ENCODE measurements at regions not wholly inside any gene's neighbourhood (a gene's known extent, or its start where the extent isn't known, plus 50 kb on each side); places are given as distances from the start of the nearest gene placed in this dataset.

- no peak for DNase-seq
- no peak for TF ChIP-seq CTCF (IDR thresholded peaks at IDR 0.05; ENCODE audit: low read depth, low read length)
- no peaks in the 10 kb centered on the region for H3K27me3 ChIP-seq
These were observed 88.0 kb downstream of the PDGFA start for GRCh38 chr7:431658-432111.

GRCh38 chr7:432256-432655 lies 87.4 kb downstream of the PDGFA start:
- Histone ChIP-seq H3K4me1 (no peaks in the 10 kb centered on the region), H3K27me3 (no peaks in the 10 kb centered on the region), H3K9me3 (peaks cover 4% of the 10 kb centered on the region; the same call in 1 of the 2 replicates), H3K36me3 (no peaks in the 10 kb centered on the region), H3K4me3 (ENCODE audit: low read depth, low read length) (no peak overlapping the region)
- no peak for DNase-seq
- TF ChIP-seq CTCF (IDR thresholded peaks at IDR 0.05; ENCODE audit: low read depth, low read length): no peak

More at GRCh38 chr7:431658-432111, 88.0 kb downstream of the PDGFA start:
- no peak overlapping the region for H3K4me3 ChIP-seq (ENCODE audit: low read depth, low read length)
- H3K36me3 ChIP-seq: no peaks in the 10 kb centered on the region
- H3K9me3 ChIP-seq: peaks cover 4% of the 10 kb centered on the region; the same call in 1 of the 2 replicates
- H3K4me1 ChIP-seq: no peaks in the 10 kb centered on the region

- no peaks in the 10 kb centered on the region for H3K27me3 ChIP-seq
- no peak overlapping the region for H3K4me3 ChIP-seq (ENCODE audit: low read depth, low read length)
- H3K4me1 ChIP-seq: no peaks in the 10 kb centered on the region
- peaks cover 4% of the 10 kb centered on the region; the same call in 1 of the 2 replicates for H3K9me3 ChIP-seq
- no peaks in the 10 kb centered on the region for H3K36me3 ChIP-seq
- no peak for TF ChIP-seq CTCF (IDR thresholded peaks at IDR 0.05; ENCODE audit: low read depth, low read length)
- no peak for DNase-seq
These were observed 86.7 kb downstream of the PDGFA start for GRCh38 chr7:432933-433332.

- no peak for TF ChIP-seq CTCF (IDR thresholded peaks at IDR 0.05; ENCODE audit: low read depth, low read length)
- Histone ChIP-seq H3K36me3 (no peaks in the 10 kb centered on the region), H3K4me1 (no peaks in the 10 kb centered on the region), H3K9me3 (peaks cover 4% of the 10 kb centered on the region; the same call in 1 of the 2 replicates), H3K4me3 (ENCODE audit: low read depth, low read length) (no peak overlapping the region), H3K27me3 (no peaks in the 10 kb centered on the region)
- no peak for DNase-seq
These were observed 86.1 kb downstream of the PDGFA start for GRCh38 chr7:433558-433957.

- H3K27me3 ChIP-seq: no peaks in the 10 kb centered on the region
- no peaks in the 10 kb centered on the region for H3K36me3 ChIP-seq
- no peaks in the 10 kb centered on the region for H3K4me1 ChIP-seq
- no peak for DNase-seq
- H3K9me3 ChIP-seq: peaks cover 2% of the 10 kb centered on the region; the same call in 1 of the 2 replicates
- no peak overlapping the region for H3K4me3 ChIP-seq (ENCODE audit: low read depth, low read length)
- no peak for TF ChIP-seq CTCF (IDR thresholded peaks at IDR 0.05; ENCODE audit: low read depth, low read length)
These were observed 84.6 kb downstream of the PDGFA start for GRCh38 chr7:434891-435629.

Data from BE2C (cell line).